ENCODE measurements at regions not wholly inside any gene's neighbourhood (a gene's known extent, or its start where the extent isn't known, plus 50 kb on each side); places are given as distances from the start of the nearest gene placed in this dataset.

DNA sequence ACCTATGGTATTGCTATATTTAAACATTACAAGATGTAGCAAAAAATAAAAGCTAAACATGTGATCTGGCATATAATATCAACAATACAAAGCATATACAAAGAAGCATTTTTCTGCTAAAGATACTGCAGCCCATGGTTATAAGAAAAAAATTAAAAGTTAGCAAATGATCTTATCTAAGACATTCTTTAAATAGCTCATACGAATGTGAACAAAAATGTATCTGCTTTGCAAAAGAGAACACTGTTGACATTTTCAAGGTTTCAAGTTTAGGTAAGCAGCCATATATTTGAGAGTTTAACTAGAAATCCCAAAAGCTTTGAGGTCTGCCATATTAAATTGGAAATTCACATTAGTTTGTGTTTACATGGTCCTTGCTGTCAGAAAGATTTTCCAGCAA, 301.0 kb upstream of the SLC39A10 start:
- H3K36me3 ChIP-seq (ENCODE audit: control insufficient read depth in 2 of 4, insufficient read depth in 4 of 4, low read length in 3 of 4) = no peaks in the 10 kb centered on the region
- no peak overlapping the region for H2BK120ac ChIP-seq (replicated peaks; ENCODE audit: low read depth, low read length)
- no peaks in the 10 kb centered on the region for H3K79me1 ChIP-seq (ENCODE audit: low read depth, low read length)
- H3K27ac ChIP-seq (ENCODE audit: low read depth, low read length) = no peak overlapping the region
- 86% methylated on average over 1 of the region's 1 CpG; no CpG with 5 or more reads in 1 of the 2 experiments for WGBS, 2 experiments (ENCODE audit: extremely low coverage in 1 of 2, insufficient coverage in 1 of 2, insufficient read length in 1 of 2, insufficient replicate concordance in 2 of 2, low coverage in 1 of 2, low lambda C conversion rate in 2 of 2, missing lambda C conversion rate in 1 of 2)
- H3K56ac ChIP-seq (replicated peaks; ENCODE audit: insufficient read length, low read depth, low read length) = no peak overlapping the region
- TF ChIP-seq SRF (IDR thresholded peaks at IDR 0.05; ENCODE audit: low read depth, low read length) = no peak
- TF ChIP-seq, protein P1, sequence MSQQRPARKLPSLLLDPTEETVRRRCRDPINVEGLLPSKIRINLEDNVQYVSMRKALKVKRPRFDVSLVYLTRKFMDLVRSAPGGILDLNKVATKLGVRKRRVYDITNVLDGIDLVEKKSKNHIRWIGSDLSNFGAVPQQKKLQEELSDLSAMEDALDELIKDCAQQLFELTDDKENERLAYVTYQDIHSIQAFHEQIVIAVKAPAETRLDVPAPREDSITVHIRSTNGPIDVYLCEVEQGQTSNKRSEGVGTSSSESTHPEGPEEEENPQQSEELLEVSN (IDR thresholded peaks at IDR 0.05) = no peak
- TF ChIP-seq CHD2 (IDR thresholded peaks at IDR 0.05; ENCODE audit: low read length) = no peak
- TF ChIP-seq TCF12 (IDR thresholded peaks at IDR 0.05; ENCODE audit: low read depth, low read length) = no peak
- TF ChIP-seq JUND (IDR thresholded peaks at IDR 0.05; ENCODE audit: low read length) = no peak
- no peak overlapping the region for H3K14ac ChIP-seq (ENCODE audit: insufficient read length)
- H3K4me2 ChIP-seq (ENCODE audit: insufficient read depth in 1 of 2, low read depth in 2 of 2, low read length in 2 of 2) = no peak overlapping the region
- no peak overlapping the region for H4K5ac ChIP-seq (ENCODE audit: insufficient read length, low read depth, low read length)
- no peak overlapping the region for H3K4me3 ChIP-seq (ENCODE audit: extremely low read depth in 1 of 4, insufficient read depth in 2 of 4, low read depth in 3 of 4, low read length in 4 of 4)
- no peak overlapping the region for H3K4ac ChIP-seq (replicated peaks; ENCODE audit: insufficient read length, low read depth, low read length)
- H2BK15ac ChIP-seq (ENCODE audit: low read length) = no peak overlapping the region
- POLR2A ChIA-PET (ENCODE audit: partially characterized antibody) = no interaction called here
- H2BK20ac ChIP-seq (ENCODE audit: low read length) = no peak overlapping the region
- H2AK5ac ChIP-seq (ENCODE audit: low read depth, low read length) = no peak overlapping the region
- FAIRE-seq (no peak), DNase-seq (ENCODE audit: low read depth in 1 of 2, low spot score in 2 of 2) (no peak)
- peaks cover 2% of the 10 kb centered on the region; the same call in 1 of the 2 replicates for H3K23me2 ChIP-seq (ENCODE audit: low read depth, low read length)
- no peaks in the 10 kb centered on the region for H3K79me2 ChIP-seq (ENCODE audit: control insufficient read depth in 1 of 2, insufficient read depth in 2 of 2, low read length in 2 of 2)
- peaks cover 0 to 3% (median 0%) of the 10 kb centered on the region in 4 experiments; a peak in 1 of 7 replicates for H3K4me1 ChIP-seq (replicated peaks in 1 of 4; ENCODE audit: control insufficient read depth in 3 of 4, insufficient read depth in 4 of 4, low read length in 3 of 4)
- H3K18ac ChIP-seq (ENCODE audit: extremely low read depth, low read length) = no peak overlapping the region
- H2BK12ac ChIP-seq (ENCODE audit: low read depth, low read length) = no peak overlapping the region
- no peaks in the 10 kb centered on the region for H3K27me3 ChIP-seq (replicated peaks in 1 of 4; ENCODE audit: control insufficient read depth in 3 of 4, extremely low read depth in 1 of 4, insufficient read depth in 3 of 4, low read length in 3 of 4)
- CTCF ChIA-PET (ENCODE audit: partially characterized antibody) = interaction anchor here (1.0 kb wide), 1 partner anchor 12 kb away, joined by 3 read pairs; no protein-coding TSS in a partner anchor
- H4K8ac ChIP-seq (ENCODE audit: extremely low read depth, insufficient read depth, low read length) = no peak overlapping the region
- peaks cover 0 to 2% of the 10 kb centered on the region in 2 experiments; a peak in 1 of 4 replicates for H3K9me3 ChIP-seq (ENCODE audit: insufficient read depth in 2 of 2, low read depth in 1 of 2, low read length in 1 of 2)
- H4K91ac ChIP-seq (replicated peaks; ENCODE audit: insufficient read length, low read length) = no peak overlapping the region
- H2AFZ ChIP-seq (ENCODE audit: low read length) = no peak overlapping the region
- no peak overlapping the region for H3K9ac ChIP-seq (replicated peaks in 1 of 4; ENCODE audit: extremely low read depth in 1 of 4, low read depth in 3 of 4, low read length in 3 of 4)
- no peak overlapping the region for H3K23ac ChIP-seq (ENCODE audit: insufficient read length)
- no peaks in the 10 kb centered on the region for H4K20me1 ChIP-seq (replicated peaks in 1 of 2; ENCODE audit: control insufficient read depth in 1 of 2, insufficient read depth in 2 of 2, low read length in 2 of 2)
- H2BK5ac ChIP-seq (ENCODE audit: low read depth, low read length) = no peak overlapping the region
